Mesendoderm (in vitro differentiated cells): ENCODE measurements at regions not wholly inside any gene's neighbourhood (a gene's known extent, or its start where the extent isn't known, plus 50 kb on each side); places are given as distances from the start of the nearest gene placed in this dataset.

Experiments used
- DNase-seq: peaks from one replicate; pipeline ENCODE4 v3.0.0; 2013
- H2AK5ac ChIP-seq: 2 replicates; pipeline ENCODE4 v1.6.1; 2013; ENCODE audit warnings: low read length, inconsistent platforms
- H2BK120ac ChIP-seq: 2 replicates; pipeline ENCODE4 v1.6.1; 2013; ENCODE audit warnings: low read depth, mild to moderate bottlenecking, low read length, moderate library complexity, mixed read lengths
- H2BK15ac ChIP-seq: replicated peaks from 2 replicates; pipeline ENCODE4 v1.6.1; 2013; ENCODE audit warnings: low read depth, mild to moderate bottlenecking, moderate library complexity
- H2BK5ac ChIP-seq: 2 replicates; pipeline ENCODE4 v1.6.1; 2013; ENCODE audit warnings: low read length, inconsistent platforms
- H3K18ac ChIP-seq: 2 replicates; pipeline ENCODE4 v1.6.1; 2013; ENCODE audit warnings: mild to moderate bottlenecking, low read length, mixed read lengths
- H3K23ac ChIP-seq: one replicate; pipeline ENCODE4 v1.6.1; 2013; ENCODE audit warnings: low read length
- H3K27ac ChIP-seq: 2 replicates; pipeline ENCODE4 v1.5.1; 2013; ENCODE audit warnings: low read depth, mild to moderate bottlenecking, inconsistent platforms, low read length, moderate library complexity
- H3K27me3 ChIP-seq: 2 replicates; pipeline ENCODE4 v1.6.1; 2013; ENCODE audit warnings: low read length, control low read depth, mild to moderate bottlenecking, inconsistent platforms; ENCODE audit not compliant: insufficient read depth, poor library complexity
- H3K36me3 ChIP-seq: 2 replicates; pipeline ENCODE4 v1.6.1; 2013; ENCODE audit warnings: low read length, inconsistent platforms; ENCODE audit not compliant: control insufficient read depth, insufficient read depth
- H3K4ac ChIP-seq: one replicate; pipeline ENCODE4 v1.6.1; 2013; ENCODE audit warnings: low read depth, mild to moderate bottlenecking, low read length, moderate library complexity
- H3K4me1 ChIP-seq: 2 replicates; pipeline ENCODE4 v1.6.1; 2013; ENCODE audit warnings: low read depth, low read length, inconsistent platforms; ENCODE audit not compliant: control insufficient read depth
- H3K4me2 ChIP-seq: 2 replicates; pipeline ENCODE4 v1.6.1; 2013; ENCODE audit warnings: low read length
- H3K4me3 ChIP-seq: 2 replicates; pipeline ENCODE4 v1.5.1; 2013; ENCODE audit warnings: mild to moderate bottlenecking, low read length
- H3K56ac ChIP-seq: one replicate; pipeline ENCODE4 v1.6.1; 2013; ENCODE audit warnings: low read length
- H3K79me1 ChIP-seq: 2 replicates; pipeline ENCODE4 v1.6.1; 2013; ENCODE audit warnings: low read length, inconsistent platforms
- H3K79me2 ChIP-seq: 2 replicates; pipeline ENCODE4 v1.6.1; 2013; ENCODE audit warnings: mild to moderate bottlenecking, low read length; ENCODE audit not compliant: control insufficient read depth, insufficient read depth
- H3K9ac ChIP-seq: 2 replicates; pipeline ENCODE4 v1.6.1; 2013; ENCODE audit warnings: low read length, inconsistent platforms
- H4K5ac ChIP-seq: one replicate; pipeline ENCODE4 v1.6.1; 2013; ENCODE audit warnings: low read length
- H4K8ac ChIP-seq: one replicate; pipeline ENCODE4 v1.6.1; 2013; ENCODE audit warnings: low read depth, mild to moderate bottlenecking, control low read depth, low read length, moderate library complexity
- WGBS: extraction: QIAGEN DNeasy Blood & Tissue Kit; methylation state at CpG from one replicate; pipeline ENCODE4 v1.1.7; 2013; ENCODE audit warnings: low lambda C conversion rate, missing lambda C conversion rate; ENCODE audit not compliant: insufficient coverage; ENCODE audit errors: extremely low coverage; 5-methylcytosine and 5-hydroxymethylcytosine counted together

DNA sequence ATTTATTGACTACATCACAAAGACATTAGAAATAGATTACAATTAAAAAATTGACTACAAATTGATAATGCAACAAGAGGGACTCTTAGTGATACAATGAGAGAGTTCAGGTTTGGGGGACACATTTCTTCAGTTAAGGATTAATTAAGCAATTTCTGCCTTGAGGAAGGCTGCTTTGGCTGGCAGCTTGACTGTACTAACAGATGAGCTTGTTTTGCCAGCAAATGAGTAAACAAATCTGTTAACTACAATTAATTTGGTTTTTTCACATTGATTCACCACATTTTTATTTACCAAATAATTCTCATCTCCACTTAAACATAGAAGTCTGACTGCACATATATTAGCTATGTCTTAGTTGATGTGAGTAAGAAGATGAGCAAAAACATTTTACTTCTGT is 183.6 kb upstream of the ZNF385D start:
- Histone ChIP-seq H2BK5ac (no peak overlapping the region), H3K9ac (no peak overlapping the region), H2BK120ac (no peak overlapping the region), H3K18ac (no peak overlapping the region), H3K4me1 (no peaks in the 10 kb centered on the region), H3K23ac (no peak overlapping the region), H3K79me1 (no peaks in the 10 kb centered on the region), H2AK5ac (no peak overlapping the region), H3K27me3 (no peaks in the 10 kb centered on the region), H3K27ac (no peak overlapping the region), H3K4me3 (no peak overlapping the region), H3K56ac (no peak overlapping the region), H3K36me3 (no peaks in the 10 kb centered on the region), H4K5ac (no peak overlapping the region), H3K4me2 (no peak overlapping the region), H3K4ac (no peak overlapping the region), H3K79me2 (no peaks in the 10 kb centered on the region), H4K8ac (no peak overlapping the region), H2BK15ac (no peak overlapping the region)
- no peak for DNase-seq

- Histone ChIP-seq H4K5ac (no peak overlapping the region), H3K18ac (no peak overlapping the region), H3K36me3 (no peaks in the 10 kb centered on the region), H4K8ac (no peak overlapping the region), H3K79me2 (no peaks in the 10 kb centered on the region), H3K4me2 (no peak overlapping the region), H3K27me3 (no peaks in the 10 kb centered on the region), H2BK15ac (no peak overlapping the region), H3K4me1 (no peaks in the 10 kb centered on the region), H2BK5ac (no peak overlapping the region), H3K4me3 (no peak overlapping the region), H3K79me1 (no peaks in the 10 kb centered on the region), H3K27ac (no peak overlapping the region), H3K23ac (no peak overlapping the region), H2AK5ac (no peak overlapping the region), H3K56ac (no peak overlapping the region), H3K4ac (no peak overlapping the region), H3K9ac (no peak overlapping the region), H2BK120ac (no peak overlapping the region)
- DNase-seq, result no peak
- no CpG with 5 or more reads among the region's 2 CpGs for WGBS
Observed at GRCh38 chr3:21936207-21936606, 185.2 kb upstream of the ZNF385D start.

DNA sequence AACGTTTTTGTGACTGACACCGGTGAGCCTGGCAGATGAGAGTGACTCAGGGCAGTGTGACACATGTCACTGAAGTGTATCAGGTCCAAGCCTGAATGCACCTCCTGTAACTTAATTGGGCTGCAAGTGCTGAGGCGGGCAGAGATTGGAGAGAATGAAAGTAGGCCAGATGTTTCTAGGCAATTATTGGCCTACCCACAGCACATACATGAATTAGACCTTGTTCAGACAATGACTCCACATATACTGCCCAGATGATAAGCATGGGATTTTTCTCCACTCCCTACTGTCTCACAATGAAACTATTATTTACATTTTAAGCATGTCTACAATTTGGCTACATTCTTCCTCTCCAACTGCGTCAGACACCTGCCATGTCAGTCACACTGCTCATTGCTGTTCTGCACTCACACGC is 187.3 kb upstream of the ZNF385D start:
- Histone ChIP-seq H4K8ac (no peak overlapping the region), H2BK120ac (no peak overlapping the region), H3K79me1 (no peaks in the 10 kb centered on the region), H3K23ac (no peak overlapping the region), H3K4me1 (no peaks in the 10 kb centered on the region), H4K5ac (no peak overlapping the region), H3K18ac (no peak overlapping the region), H3K4me2 (no peak overlapping the region), H3K9ac (no peak overlapping the region), H2BK15ac (no peak overlapping the region), H2AK5ac (no peak overlapping the region), H3K4me3 (no peak overlapping the region), H3K79me2 (no peaks in the 10 kb centered on the region), H3K4ac (no peak overlapping the region), H3K27ac (no peak overlapping the region), H3K27me3 (no peaks in the 10 kb centered on the region), H3K56ac (no peak overlapping the region), H2BK5ac (no peak overlapping the region), H3K36me3 (no peaks in the 10 kb centered on the region)
- no CpG with 5 or more reads among the region's 5 CpGs for WGBS
- no peak for DNase-seq

DNA sequence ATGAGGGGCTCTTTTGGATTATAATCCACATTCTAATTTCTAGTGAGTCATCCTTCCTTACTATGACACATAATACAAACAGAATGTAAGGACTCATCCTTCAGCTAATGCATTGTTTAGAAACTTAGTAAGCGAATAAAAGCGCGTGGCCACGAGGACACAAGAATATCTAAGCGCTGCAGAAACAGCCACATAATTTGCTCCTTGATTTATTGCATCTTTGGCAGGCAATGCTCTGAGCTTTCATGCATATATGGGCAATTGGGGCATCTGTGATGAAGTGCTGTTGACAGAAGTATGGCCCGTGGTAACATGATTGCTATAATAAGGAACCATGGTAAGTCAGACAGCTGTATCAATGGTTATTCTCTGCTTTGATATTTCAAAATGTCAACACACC is 191.3 kb upstream of the ZNF385D start:
- no peaks in the 10 kb centered on the region for H3K4me1 ChIP-seq
- DNase-seq, result no peak

DNA sequence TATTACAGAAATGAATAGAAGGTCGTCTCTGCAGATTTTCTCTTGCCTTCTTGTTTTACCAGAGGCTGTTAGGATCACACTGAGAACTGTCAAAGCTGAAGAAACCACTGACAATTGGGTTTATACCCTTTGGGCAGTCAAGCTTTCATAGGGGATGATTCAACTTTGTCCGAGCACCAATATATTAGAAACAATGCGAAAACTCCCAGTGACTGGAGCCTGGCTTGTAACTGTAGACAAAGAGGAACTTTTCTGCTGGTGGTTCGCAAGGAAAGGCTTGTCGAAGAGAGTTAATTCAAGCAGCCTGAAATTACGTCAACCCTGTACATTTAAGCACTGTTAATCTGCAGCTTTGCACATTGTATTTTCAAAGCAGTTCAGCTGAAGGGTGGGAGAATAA is 193.2 kb upstream of the ZNF385D start:
- H2BK15ac ChIP-seq, result no peak overlapping the region
- no peaks in the 10 kb centered on the region for H3K27me3 ChIP-seq
- no peaks in the 10 kb centered on the region for H3K4me1 ChIP-seq
- H3K79me1 ChIP-seq, result no peaks in the 10 kb centered on the region
- H2BK5ac ChIP-seq, result no peak overlapping the region
- H2BK120ac ChIP-seq, result no peak overlapping the region
- no peak overlapping the region for H4K8ac ChIP-seq
- H3K18ac ChIP-seq, result no peak overlapping the region
- no peak overlapping the region for H2AK5ac ChIP-seq
- no peak overlapping the region for H3K9ac ChIP-seq
- no peak overlapping the region for H3K4me3 ChIP-seq
- no peak overlapping the region for H3K23ac ChIP-seq
- no peak overlapping the region for H3K56ac ChIP-seq
- no peaks in the 10 kb centered on the region for H3K36me3 ChIP-seq
- no peak for DNase-seq
- H3K4me2 ChIP-seq, result no peak overlapping the region
- WGBS, result no CpG with 5 or more reads among the region's 6 CpGs
- no peak overlapping the region for H3K27ac ChIP-seq
- H4K5ac ChIP-seq, result no peak overlapping the region
- no peak overlapping the region for H3K4ac ChIP-seq
- no peaks in the 10 kb centered on the region for H3K79me2 ChIP-seq

More for the DNA sequence above, 191.3 kb upstream of the ZNF385D start:
- no peaks in the 10 kb centered on the region for H3K36me3 ChIP-seq
- H3K23ac ChIP-seq, result no peak overlapping the region
- no peak overlapping the region for H3K4me2 ChIP-seq
- H4K5ac ChIP-seq, result no peak overlapping the region
- H3K56ac ChIP-seq, result no peak overlapping the region
- H3K79me2 ChIP-seq, result no peaks in the 10 kb centered on the region
- H2AK5ac ChIP-seq, result no peak overlapping the region
- H3K4ac ChIP-seq, result no peak overlapping the region
- H3K9ac ChIP-seq, result no peak overlapping the region
- no peak overlapping the region for H2BK15ac ChIP-seq
- no CpG with 5 or more reads among the region's 6 CpGs for WGBS
- no peak overlapping the region for H3K18ac ChIP-seq
- no peak overlapping the region for H2BK120ac ChIP-seq
- no peaks in the 10 kb centered on the region for H3K79me1 ChIP-seq
- H3K27me3 ChIP-seq, result no peaks in the 10 kb centered on the region
- H3K27ac ChIP-seq, result no peak overlapping the region
- H4K8ac ChIP-seq, result no peak overlapping the region
- no peak overlapping the region for H3K4me3 ChIP-seq
- no peak overlapping the region for H2BK5ac ChIP-seq

DNA sequence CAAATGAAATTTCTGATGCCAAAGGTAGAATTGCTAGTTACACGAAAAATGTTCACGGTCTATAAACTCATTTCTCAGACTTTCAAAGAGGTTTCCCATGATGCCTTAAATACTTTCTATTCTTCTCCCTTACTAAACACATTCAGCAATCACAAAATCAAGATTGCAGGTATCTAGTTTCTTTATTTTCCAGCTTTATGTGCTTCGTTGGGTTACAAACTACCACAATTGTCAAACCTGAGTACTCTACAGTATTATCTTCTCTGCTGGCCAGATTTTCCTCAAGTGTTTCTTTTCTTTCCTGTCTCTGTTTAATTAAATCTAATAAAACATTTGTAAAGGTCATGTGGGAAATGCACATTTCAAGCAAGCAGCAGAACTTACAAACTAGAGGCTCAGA is 201.8 kb upstream of the ZNF385D start:
- H3K9ac ChIP-seq, result no peak overlapping the region
- H2BK120ac ChIP-seq, result no peak overlapping the region
- WGBS, result no CpG with 5 or more reads among the region's 3 CpGs
- no peaks in the 10 kb centered on the region for H3K4me1 ChIP-seq
- no peaks in the 10 kb centered on the region for H3K36me3 ChIP-seq
- H3K23ac ChIP-seq, result no peak overlapping the region
- H3K4me3 ChIP-seq, result no peak overlapping the region
- H3K79me1 ChIP-seq, result no peaks in the 10 kb centered on the region
- DNase-seq, result no peak
- no peak overlapping the region for H2AK5ac ChIP-seq
- no peaks in the 10 kb centered on the region for H3K27me3 ChIP-seq
- H4K5ac ChIP-seq, result no peak overlapping the region
- no peak overlapping the region for H4K8ac ChIP-seq
- H3K56ac ChIP-seq, result no peak overlapping the region
- H3K4ac ChIP-seq, result no peak overlapping the region
- H2BK15ac ChIP-seq, result no peak overlapping the region
- H3K27ac ChIP-seq, result no peak overlapping the region
- H2BK5ac ChIP-seq, result no peak overlapping the region
- H3K4me2 ChIP-seq, result no peak overlapping the region
- H3K79me2 ChIP-seq, result no peaks in the 10 kb centered on the region
- H3K18ac ChIP-seq, result no peak overlapping the region
